Astrocyte of the spinal cord (primary cell): ENCODE measurements at regions not wholly inside any gene's neighbourhood (a gene's known extent, or its start where the extent isn't known, plus 50 kb on each side); places are given as distances from the start of the nearest gene placed in this dataset.

Experiments
- DNase-seq: peaks from one replicate; pipeline ENCODE4 v3.0.0; 2011; ENCODE audit warnings: low read depth, low spot score
- H3K4me3 ChIP-seq: 2 replicates; pipeline ENCODE4 v1.5.1; 2011; ENCODE audit warnings: low read depth, mild to moderate bottlenecking, low read length, moderate library complexity
- CTCF ChIP-seq: IDR thresholded peaks from 2 replicates; pipeline ENCODE4 v1.5.1; 2012; ENCODE audit warnings: low read depth, mild to moderate bottlenecking, low read length, inconsistent platforms
- in situ Hi-C: cut with HindIII; loops from 2 replicates; pipeline ENCODE4 v1.10.0; 2017; ENCODE audit warnings: low sequenced_read_pairs

DNA sequence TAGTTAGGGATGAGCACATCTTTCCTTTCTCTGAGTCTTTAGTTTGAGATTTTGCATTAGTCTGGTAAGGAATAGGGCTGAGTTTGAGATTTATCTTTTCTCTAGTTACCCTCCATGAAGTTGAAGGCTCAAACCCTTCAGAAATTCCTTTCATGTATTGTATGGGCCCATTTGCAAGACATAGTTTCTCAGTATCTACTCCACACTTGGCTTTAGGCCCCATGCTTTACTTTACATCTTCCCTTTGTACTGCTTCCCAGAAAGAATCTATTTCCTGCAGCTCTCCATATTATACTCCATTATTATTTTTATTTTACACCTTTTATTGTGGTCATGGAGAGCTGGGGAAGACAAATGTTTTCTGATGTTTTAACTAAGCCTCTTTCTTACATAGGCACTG lies 1038.2 kb downstream of the TECRL start:
- in situ Hi-C loops = no loop called here
- DNase-seq = no peak
- no peak for TF ChIP-seq CTCF
- no peak overlapping the region for H3K4me3 ChIP-seq

DNA sequence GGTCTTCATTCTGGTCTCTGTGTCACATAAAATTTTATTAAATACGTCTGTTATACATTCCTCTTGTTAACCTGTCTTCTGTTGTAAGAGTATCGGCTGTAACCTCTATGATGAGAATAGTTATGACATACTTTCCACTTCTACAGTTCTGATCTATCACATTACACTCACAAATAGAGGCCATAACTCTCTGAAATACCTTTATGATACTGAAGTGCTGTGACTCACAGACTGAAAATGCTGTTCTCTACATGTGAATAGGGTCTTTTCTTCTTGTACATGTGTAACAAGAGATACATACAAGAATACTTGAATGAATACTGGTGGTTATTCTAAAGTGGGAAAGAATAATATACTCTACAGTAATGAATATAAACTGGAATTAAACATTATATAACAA lies 1047.6 kb downstream of the TECRL start:
- TF ChIP-seq CTCF = no peak
- no peak for DNase-seq
- no peak overlapping the region for H3K4me3 ChIP-seq
- in situ Hi-C loops = no loop called here

- in situ Hi-C loops = no loop called here
- no peak overlapping the region for H3K4me3 ChIP-seq
- no peak for DNase-seq
- no peak for TF ChIP-seq CTCF
These were observed 1048.2 kb downstream of the TECRL start for GRCh38 chr4:63361066-63361465.

DNA sequence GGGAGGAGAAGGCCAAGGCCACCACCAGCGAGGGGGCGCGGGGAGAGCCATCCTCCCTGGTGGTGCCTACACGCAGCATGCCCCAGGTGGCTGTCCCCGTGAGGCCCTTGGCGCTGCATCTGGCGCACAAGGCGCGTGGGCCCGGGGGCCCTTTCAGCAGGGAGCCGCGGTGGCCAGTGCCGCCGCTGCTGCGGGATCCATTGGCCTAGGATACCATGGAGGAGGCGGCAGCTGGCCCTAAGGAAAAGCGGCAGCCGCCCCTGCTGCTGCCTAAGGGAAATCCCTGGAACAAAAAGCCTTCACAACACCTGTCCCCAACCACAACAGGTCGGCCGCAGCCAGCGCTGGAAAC lies 1059.6 kb downstream of the TECRL start:
- in situ Hi-C loops = no loop called here
- H3K4me3 ChIP-seq = no peak overlapping the region
- no peak for DNase-seq
- TF ChIP-seq CTCF = no peak

GRCh38 chr4:63348735-63349673 lies 1060.2 kb downstream of the TECRL start:
- no peak for TF ChIP-seq CTCF
- H3K4me3 ChIP-seq = no peak overlapping the region
- DNase-seq = no peak
- in situ Hi-C loops = no loop called here

DNA sequence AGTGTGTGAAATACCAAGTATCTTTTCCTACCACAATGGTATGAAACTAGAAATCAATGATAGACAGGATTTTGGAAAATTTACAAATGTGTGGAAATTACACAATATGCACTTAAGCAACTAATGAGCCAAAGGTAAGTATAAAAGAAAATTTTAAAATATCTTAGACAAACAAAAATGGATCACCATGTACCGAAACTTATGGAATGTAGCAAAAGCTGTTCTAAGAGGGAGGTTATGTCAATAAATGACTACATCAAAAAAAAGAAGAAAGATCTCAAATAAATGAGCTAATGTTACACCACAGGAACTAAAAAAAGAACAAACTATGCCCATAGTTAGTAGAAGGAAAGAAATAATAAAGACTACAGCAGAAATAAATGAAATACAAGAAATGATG lies 1084.1 kb downstream of the TECRL start:
- no peak for TF ChIP-seq CTCF
- H3K4me3 ChIP-seq = no peak overlapping the region
- peak; percentile 3 for DNase-seq
- in situ Hi-C loops = no loop called here
